ENCODE measurements at regions not wholly inside any gene's neighbourhood (a gene's known extent, or its start where the extent isn't known, plus 50 kb on each side); places are given as distances from the start of the nearest gene placed in this dataset.

DNA sequence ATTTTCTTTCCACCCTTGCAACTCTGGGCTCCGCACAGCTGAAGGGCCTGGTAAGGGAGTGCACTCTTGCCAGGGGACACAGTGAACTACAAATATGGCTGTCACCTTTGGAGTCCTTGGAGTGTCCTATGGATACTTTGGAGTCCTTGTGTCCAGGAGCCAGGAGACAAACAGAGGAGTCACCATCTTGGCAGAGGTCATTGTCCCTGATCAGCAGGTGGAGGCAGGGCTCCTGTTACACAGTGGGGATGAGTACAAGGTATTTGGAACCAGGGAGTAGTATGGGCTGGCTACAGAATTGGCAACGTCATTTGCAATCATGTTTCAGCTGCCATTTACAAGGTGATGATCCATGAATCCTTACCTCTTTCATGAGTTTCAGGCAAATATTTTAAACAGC is 132.5 kb downstream of the FAM161A start:
- DNase-seq: no peak

DNA sequence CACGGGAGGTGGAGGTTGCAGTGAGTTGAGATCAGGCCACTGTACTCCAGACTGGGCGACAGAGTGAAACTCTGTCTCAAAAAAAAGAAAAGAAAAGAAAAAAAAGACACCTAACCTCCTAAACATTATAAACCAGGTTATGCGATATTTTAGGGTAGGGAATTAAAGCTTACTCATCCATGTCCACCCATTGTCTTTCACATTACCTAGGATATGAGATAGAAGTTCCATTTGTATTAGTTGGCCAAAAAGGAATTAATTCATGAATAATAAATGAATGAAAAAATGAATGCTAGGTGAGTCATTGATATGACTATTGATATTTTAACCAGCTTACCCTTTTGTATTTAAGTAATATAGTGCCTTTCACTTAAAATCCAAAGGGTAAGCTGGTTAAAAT is 132.9 kb downstream of the FAM161A start:
- no peak for DNase-seq

DNA sequence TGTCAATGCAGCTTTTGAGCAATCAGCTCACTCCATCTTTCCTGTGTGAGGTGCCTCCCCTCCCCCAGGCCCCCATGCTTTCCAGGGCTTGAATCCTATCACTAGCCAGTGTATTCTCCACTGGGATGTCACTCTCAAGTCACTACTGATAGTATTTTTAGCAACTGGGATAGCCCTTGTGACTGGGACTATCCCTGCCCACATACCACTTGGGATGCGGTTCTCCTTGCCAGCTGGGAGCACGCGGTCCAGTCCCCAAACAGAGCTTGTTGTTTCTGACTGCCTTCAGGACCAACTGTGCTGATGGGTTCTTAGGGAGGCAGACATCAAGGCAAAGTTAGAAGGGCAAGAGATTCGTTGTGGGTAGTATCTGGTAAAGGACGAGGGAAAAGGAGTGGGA is 134.9 kb downstream of the FAM161A start:
- no peak for DNase-seq

DNA sequence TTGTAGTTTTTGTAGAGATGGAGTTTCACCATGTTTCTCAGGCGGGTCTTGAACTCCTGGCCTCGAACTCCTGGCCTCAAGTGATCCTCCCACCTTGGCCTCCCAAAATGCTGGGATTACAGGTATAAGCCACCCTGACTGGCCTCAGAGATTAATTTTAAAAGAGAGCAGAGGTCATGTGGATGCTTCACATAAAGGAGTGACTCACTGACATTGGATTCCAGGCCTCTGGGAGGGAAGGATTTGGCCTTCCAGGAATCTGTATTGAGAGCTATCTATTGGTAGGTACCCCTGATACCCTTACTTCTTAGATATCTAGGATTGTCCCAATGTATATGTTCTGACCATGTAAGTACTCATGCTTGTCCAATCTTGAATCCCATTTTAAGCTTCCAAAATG is 138.4 kb downstream of the FAM161A start:
- DNase-seq: no peak

DNA sequence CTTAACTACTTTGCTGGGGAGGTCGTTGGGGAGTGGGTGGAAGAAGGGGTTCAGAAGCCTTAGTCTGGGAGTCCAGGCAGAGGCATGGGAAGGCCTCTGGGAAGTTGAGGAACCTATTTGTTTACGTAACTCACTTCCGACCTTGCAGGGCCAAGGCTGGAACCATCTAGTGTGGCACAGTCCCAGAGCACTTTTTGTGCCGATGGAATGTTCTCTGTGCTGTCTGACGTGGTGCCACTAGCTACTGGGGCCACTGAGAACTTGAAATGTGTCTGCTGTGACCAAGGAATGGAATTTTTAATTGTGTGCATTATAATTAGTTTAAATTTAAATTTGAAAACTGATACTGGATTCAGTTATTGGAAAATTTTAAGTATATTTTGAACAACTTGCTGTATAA is 139.7 kb downstream of the FAM161A start:
- no peak for DNase-seq

DNA sequence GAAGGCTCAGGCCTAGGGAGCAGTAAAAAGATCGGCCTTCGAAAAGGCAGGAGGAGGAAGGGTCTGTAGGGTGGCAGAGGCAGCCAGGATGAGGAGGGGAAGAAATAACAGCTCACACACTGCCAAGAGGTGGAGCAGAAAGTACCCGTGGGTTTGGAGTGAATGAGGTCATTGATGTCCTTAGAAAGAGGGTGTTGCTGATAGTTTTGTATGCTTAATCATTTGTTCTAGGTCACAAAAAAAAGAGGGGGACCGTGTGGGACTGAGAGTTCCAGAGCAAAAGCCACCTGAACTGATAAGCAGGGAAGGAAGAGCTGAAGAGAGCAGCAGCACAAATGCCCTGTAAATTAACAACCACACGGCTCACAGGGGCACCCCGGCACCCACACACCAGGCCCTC is 140.4 kb downstream of the FAM161A start:
- DNase-seq: no peak

DNA sequence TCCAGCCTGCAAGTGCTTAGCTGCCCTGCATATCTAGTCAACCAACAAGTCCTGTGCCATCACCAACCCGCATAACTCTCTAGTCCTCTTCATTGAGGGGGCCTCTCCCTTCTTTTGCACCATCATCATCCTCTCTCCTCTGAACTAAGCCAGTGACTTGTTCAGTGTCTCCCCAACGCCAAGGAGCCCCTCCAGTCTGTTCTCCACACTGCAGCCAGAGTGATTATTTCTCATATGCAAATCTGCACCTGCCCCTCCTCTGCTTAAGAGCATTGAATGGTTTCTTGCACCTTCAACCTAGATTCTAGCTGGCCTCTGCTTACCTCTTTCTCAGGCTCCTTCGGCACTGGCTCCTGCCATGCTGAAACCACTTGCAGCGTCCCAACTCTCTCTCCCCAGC is 141.8 kb downstream of the FAM161A start:
- DNase-seq: no peak

GRCh38 chr2:61710711-61711110 is 143.1 kb downstream of the FAM161A start:
- DNase-seq: no peak

- no peak for DNase-seq
These were observed 145.6 kb downstream of the FAM161A start for GRCh38 chr2:61707984-61708852.

GRCh38 chr2:61705625-61706024 is 148.2 kb downstream of the FAM161A start:
- no peak for DNase-seq

GRCh38 chr2:61704364-61704763 is 149.5 kb downstream of the FAM161A start:
- no peak for DNase-seq

DNA sequence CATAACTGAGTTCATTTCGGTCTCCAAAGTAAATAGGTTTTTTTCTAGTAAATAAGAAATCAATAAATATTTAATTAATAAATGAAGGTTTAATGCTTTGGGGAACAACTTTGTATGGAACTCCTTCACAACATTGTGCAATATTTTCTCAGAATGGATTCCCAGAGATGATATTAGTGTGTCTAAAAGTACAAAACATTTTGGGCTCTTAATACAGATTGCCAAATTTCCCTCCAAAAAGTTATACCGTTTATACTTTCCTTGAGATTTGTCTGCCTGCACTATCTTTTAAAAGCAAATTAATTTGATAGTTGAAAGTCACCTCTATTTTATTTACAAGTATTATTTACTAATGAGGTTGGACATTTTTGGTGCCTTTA is 151.8 kb downstream of the FAM161A start:
- DNase-seq: no peak

DNA sequence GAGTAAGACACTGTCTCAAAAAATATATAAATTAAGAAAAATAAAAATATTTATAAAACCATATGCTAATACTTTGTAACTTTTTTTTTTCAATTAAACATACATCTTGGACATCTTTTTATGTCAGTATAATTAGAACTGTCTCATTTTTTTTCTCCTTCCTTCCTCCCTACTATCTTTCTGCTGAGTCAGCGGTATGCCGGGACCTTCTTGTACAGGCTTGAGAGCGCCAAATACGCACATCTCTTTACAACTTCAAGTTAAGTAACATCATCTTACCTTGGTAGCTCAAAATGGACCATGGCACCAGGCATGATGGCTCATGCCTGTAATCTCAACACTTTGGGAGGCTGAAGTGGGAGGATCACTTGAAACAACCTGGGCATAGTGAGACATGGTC is 153.4 kb downstream of the FAM161A start:
- no peak for DNase-seq

GRCh38 chr2:61694312-61695274 is 156.4 kb upstream of the XPO1 start:
- DNase-seq: peak; percentile 85

DNA sequence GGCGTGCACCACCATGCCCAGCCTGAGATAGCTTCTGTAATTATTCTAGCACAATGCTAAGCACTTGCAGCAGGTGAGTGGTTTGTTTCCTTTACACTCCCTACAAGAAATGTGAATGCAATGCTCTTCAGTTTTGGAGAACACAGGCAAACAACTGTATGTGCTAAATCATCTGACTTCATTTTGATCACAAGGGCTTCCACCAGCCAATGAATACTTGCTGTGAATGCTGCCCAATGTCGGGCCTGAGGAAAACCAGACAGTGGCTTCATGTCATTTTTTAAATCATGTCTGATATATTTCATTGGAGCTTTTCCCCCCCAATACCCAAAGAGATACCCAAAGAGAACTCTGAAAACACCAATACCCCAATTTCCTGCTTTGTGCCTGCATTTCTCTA is 155.6 kb upstream of the XPO1 start:
- DNase-seq: peak in 1 of 2 experiments; percentile 14

DNA sequence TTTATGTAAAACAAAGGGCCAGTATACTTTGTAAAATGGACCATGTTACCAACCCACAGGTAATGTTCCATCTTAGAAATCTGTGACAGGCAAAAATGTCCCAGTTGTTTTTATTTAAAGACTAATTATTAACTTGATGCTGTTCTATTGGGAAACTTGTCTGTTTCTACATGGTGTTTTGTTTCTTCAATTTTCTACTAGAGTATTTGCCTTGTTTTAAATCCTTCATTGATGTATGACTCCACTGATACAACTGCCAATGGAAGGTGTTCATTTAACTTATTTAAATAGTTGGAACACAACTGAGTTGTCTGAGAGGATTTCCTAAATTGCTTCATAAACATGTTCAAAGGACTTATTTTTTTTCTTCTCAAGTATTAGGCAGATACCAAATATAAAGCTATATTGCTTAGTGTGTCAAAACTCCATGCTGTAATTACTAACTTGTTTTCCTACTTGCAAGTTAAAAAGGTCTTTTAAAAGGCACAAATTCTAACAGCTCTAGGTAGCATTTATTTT is 152.0 kb upstream of the XPO1 start:
- no peak for DNase-seq

DNA sequence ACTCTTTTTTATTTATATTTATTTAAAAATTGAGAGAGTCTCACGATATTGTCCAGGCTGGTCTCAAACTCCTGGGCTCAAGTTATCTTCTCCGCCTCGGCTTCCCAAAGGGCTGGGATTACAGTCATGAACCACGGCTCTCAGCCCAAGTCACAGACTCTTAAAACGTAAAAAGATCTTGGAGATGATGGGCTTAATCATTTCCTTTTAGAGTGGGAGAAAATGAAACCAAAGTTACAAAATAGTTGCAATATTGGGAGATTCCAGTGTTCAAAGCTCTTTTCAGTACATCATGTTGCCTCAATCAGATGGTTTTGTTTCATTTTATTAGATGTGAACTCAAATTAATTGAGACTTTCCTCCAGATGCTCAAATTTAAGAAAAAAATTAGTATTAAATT is 151.4 kb upstream of the XPO1 start:
- no peak for DNase-seq

- DNase-seq: no peak
These were observed 150.5 kb upstream of the XPO1 start for GRCh38 chr2:61688369-61689334.

GRCh38 chr2:61679096-61679495 is 140.9 kb upstream of the XPO1 start:
- no peak for DNase-seq

DNA sequence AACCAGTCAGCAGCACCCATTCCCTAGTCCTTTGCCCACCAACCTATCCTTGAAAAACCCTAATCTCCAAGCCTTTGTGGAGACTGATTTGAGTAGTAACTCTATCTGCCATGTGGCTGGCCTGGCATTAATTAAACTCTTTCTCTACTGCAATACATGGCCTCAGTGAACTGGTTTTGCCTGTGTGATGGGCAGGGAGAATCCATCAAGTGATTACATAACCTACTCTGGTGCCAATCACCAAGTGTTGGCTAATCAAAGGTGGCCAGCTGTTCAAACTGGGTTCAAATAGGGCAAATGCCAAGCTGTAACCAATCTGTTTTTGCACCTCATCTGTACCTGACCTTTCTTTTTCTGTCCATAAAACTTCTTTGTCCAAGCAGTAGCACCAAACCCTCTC is 139.8 kb upstream of the XPO1 start:
- no peak for DNase-seq

- no peak for DNase-seq
These were observed 139.2 kb upstream of the XPO1 start for GRCh38 chr2:61677306-61677705.

- no peak for DNase-seq
These were observed 137.0 kb upstream of the XPO1 start for GRCh38 chr2:61675204-61675603.

Data from AML-193 (cell line).